Lower leg skin (tissue), 4 donors: ENCODE measurements at regions not wholly inside any gene's neighbourhood (a gene's known extent, or its start where the extent isn't known, plus 50 kb on each side); places are given as distances from the start of the nearest gene placed in this dataset.

Source experiments
- DNase-seq, 2 donors: peaks; one replicate each; pipeline ENCODE4 v3.0.0-alpha.2; 2019; ENCODE audit warnings: low spot score in 2 of 2
- H3K4me3 ChIP-seq: fragments of 200-600 bp; sonication (generic); 2 replicates; pipeline ENCODE4 v1.5.1; 2017; ENCODE audit warnings: mild to moderate bottlenecking, low read depth; ENCODE audit not compliant: poor library complexity, severe bottlenecking
- CTCF ChIP-seq, 3 donors: fragments of 450-650 bp; IDR thresholded peaks; one replicate each; pipeline ENCODE4 v1.5.1; 2016; ENCODE audit warnings: antibody characterized with exemption in 3 of 3, mild to moderate bottlenecking in 3 of 3, moderate library complexity in 2 of 3
- POLR2A ChIP-seq, 2 donors: fragments of 450-650 bp; IDR thresholded peaks; one replicate each; pipeline ENCODE4 v1.6.1; 2016 to 2017; ENCODE audit warnings: antibody characterized with exemption in 2 of 2, mild to moderate bottlenecking in 1 of 2, moderate library complexity in 1 of 2
- WGBS, 2 donors: methylation state at CpG; one replicate each; pipeline ENCODE4 v1.1.5; 2018; 5-methylcytosine and 5-hydroxymethylcytosine counted together
- intact Hi-C: fragments of 100-400 bp; cut with DNase I; formaldehyde crosslinking; loops from one replicate; pipeline ENCODE4 v1.15.0; 2023; ENCODE audit warnings: low total_unique reads

DNA sequence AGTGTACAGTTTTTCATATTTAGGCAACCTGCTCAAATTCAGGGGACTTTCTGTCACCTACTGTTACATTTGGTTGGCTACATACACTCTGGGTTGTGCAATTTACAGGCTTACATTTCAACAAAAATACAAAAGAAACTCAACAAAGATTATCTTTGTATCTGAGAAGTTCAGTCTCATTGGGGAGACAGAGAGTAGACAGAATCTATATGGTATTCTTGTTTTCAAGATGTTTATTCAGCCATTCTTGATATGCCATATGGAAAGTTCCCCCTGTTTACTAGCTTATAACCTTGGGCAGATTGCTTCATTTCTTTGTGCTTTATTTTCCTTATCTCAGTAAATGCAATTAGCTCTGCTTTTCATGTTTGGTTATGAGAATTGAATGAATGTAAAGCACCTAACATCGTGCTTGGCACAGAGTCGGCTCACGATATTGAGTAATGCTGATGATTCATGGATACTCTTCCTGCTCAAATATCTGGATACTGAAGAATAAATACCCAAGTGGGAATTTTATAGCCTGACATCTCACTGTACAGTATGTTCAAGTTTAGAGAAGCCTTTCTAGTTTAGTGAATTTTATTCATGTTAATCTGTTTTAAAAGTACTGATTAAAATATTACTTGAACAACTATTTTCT lies 96.5 kb upstream of the PACRGL start:
- TF ChIP-seq POLR2A (IDR thresholded peaks at IDR 0.05) (no peak), CTCF (IDR thresholded peaks at IDR 0.05) (no peak)
- no peak for DNase-seq
- no peak overlapping the region for H3K4me3 ChIP-seq
- intact Hi-C loops, result no loop called here
- 52 to 60% methylated on average over 3 of the region's 3 CpGs for WGBS, 2 donors

DNA sequence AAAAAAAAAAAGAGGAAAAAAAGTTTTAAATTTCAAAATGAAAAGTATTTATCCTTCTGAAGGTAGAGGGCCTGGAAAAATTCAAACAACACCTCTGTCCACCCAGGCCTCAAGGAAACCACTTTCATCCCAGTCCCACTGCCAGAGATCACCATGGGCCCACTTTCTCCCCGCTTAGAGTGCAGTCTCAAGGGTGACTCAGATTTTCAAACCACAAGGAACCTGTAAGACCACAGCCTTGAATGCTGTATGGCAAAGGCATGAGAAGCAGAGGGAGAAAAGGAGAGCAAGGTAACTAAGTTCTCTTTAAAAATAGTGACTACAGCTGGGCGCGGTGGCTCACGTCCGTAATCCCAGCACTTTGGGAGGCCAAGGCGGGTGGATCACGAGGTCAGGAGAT lies 87.9 kb upstream of the PACRGL start:
- WGBS, 2 donors, result 80 to 96% methylated on average over 7 of the region's 7 CpGs
- intact Hi-C loops, result no loop called here
- H3K4me3 ChIP-seq, result no peak overlapping the region
- no peak for DNase-seq
- TF ChIP-seq CTCF (IDR thresholded peaks at IDR 0.05) (no peak), POLR2A (IDR thresholded peaks at IDR 0.05) (no peak)

DNA sequence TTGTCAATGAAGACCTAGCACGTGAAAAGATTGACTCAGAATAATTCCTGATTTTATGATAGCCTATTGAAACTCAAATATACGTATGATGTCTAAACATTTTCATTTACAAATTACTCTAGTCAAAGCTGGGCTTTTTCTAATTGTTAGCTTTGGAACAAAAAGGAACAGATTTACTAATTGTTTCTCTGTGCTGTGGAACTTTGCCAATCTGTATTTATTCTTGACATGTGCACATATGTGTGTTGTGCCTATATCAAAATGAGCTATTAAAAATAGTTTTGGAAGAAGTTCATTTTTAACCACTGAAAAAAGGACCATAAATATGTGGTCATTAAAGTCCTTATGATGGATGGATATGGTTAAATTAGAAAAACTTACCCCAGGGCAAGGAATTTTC lies 85.4 kb upstream of the PACRGL start:
- intact Hi-C loops, result no loop called here
- no peak overlapping the region for H3K4me3 ChIP-seq
- TF ChIP-seq CTCF (IDR thresholded peaks at IDR 0.05) (no peak), POLR2A (IDR thresholded peaks at IDR 0.05) (no peak)
- DNase-seq, result no peak
- WGBS, 2 donors, result 76 to 86% methylated on average over 2 of the region's 2 CpGs

- DNase-seq, result no peak
- WGBS, 2 donors, result 70 to 76% methylated on average over 7 of the region's 7 CpGs
- no peak for TF ChIP-seq POLR2A (IDR thresholded peaks at IDR 0.05)
- TF ChIP-seq CTCF (IDR thresholded peaks at IDR 0.05), result no peak
- intact Hi-C loops, result no loop called here
- H3K4me3 ChIP-seq, result no peak overlapping the region
These were observed 84.6 kb upstream of the PACRGL start for GRCh38 chr4:20615486-20616260.

DNA sequence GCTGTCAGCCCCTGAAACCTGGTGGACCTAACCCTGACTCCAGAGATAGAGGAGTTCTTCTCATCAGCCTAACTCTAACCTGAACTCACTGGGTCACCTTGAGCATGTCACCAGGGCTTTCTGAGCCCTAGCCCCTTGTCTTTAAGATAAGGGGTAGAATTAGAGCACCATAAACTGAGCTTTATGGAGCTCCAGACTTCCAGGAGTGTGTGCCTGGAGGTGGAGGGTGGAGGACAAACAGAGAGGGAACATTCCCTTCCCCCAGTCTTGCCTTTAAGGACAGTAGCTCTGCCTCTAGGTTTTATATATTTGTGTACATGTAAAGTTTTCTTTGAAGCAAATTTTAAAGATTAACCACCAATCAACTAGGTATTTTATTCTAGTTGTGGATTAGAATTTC lies 83.9 kb upstream of the PACRGL start:
- DNase-seq, result no peak

More for the DNA sequence above, 83.9 kb upstream of the PACRGL start:
- TF ChIP-seq CTCF (IDR thresholded peaks at IDR 0.05) (no peak), POLR2A (IDR thresholded peaks at IDR 0.05) (no peak)
- intact Hi-C loops, result no loop called here
- no peak overlapping the region for H3K4me3 ChIP-seq
